Uterus (tissue), 3 donors: ENCODE measurements at regions not wholly inside any gene's neighbourhood (a gene's known extent, or its start where the extent isn't known, plus 50 kb on each side); places are given as distances from the start of the nearest gene placed in this dataset.

ENCODE experiments used
- DNase-seq, 2 donors: peaks; one replicate each; pipeline ENCODE4 v3.0.0-alpha.2; 2019 to 2020
- H3K27ac ChIP-seq, 2 donors: fragments of 200-600 bp; sonication (generic); 1 replicate in 1 of 2; 2 replicates in 1 of 2; pipeline ENCODE4 v1.5.1; 2016 to 2018
- H3K27me3 ChIP-seq, 2 donors: fragments of 200-600 bp; sonication (generic); one replicate each; pipeline ENCODE4 v1.5.1; 2018 to 2019; ENCODE audit warnings: control low read depth in 1 of 2
- H3K36me3 ChIP-seq, 2 donors: fragments of 200-600 bp; sonication (generic); one replicate each; pipeline ENCODE4 v1.5.1; 2019; ENCODE audit warnings: control low read depth in 1 of 2
- H3K4me1 ChIP-seq, 2 donors: fragments of 200-600 bp; sonication (generic); one replicate each; pipeline ENCODE4 v1.5.1; 2018 to 2019; ENCODE audit warnings: control low read depth in 1 of 2
- H3K4me3 ChIP-seq, 2 donors: fragments of 200-600 bp; sonication (generic); 1 replicate in 1 of 2; 2 replicates in 1 of 2; pipeline ENCODE4 v1.5.1; 2018 to 2019; ENCODE audit warnings: mild to moderate bottlenecking in 1 of 2
- H3K9me3 ChIP-seq, 2 donors: fragments of 200-600 bp; sonication (generic); one replicate each; pipeline ENCODE4 v1.5.1; 2019; ENCODE audit warnings: control low read depth in 1 of 2
- CTCF ChIP-seq, 4 experiments: fragments of 200-600 bp in 2 of 4; fragments of 450-650 bp in 2 of 4; sonication (generic) in 2 of 4; IDR thresholded peaks; one replicate each; pipeline ENCODE4 v1.5.1; 2016 to 2019; ENCODE audit warnings: antibody characterized with exemption in 4 of 4, mild to moderate bottlenecking in 2 of 4, moderate library complexity in 1 of 4
- POLR2A ChIP-seq, 2 donors: fragments of 450-650 bp; IDR thresholded peaks; one replicate each; pipeline ENCODE4 v1.6.1; 2016; ENCODE audit warnings: antibody characterized with exemption in 2 of 2, mild to moderate bottlenecking in 1 of 2, moderate library complexity in 1 of 2
- intact Hi-C: fragments of 100-400 bp; cut with DNase I; formaldehyde crosslinking; loops from one replicate; pipeline ENCODE4 v1.15.1; 2023; ENCODE audit warnings: low total_unique reads
- donor health status: DM: yes; HTN: yes; CAD: no.

- DNase-seq: no peak
- intact Hi-C loops: no loop called here
These were observed 178.4 kb upstream of the NWD2 start for GRCh38 chr4:37066159-37066558.

GRCh38 chr4:37068580-37068979 is 176.0 kb upstream of the NWD2 start:
- H3K9me3 ChIP-seq: no peaks in the 10 kb centered on the region
- H3K4me3 ChIP-seq: no peak overlapping the region
- H3K4me1 ChIP-seq: no peaks in the 10 kb centered on the region
- intact Hi-C loops: no loop called here
- H3K36me3 ChIP-seq: no peaks in the 10 kb centered on the region
- no peak for DNase-seq
- H3K27ac ChIP-seq: no peak overlapping the region
- H3K27me3 ChIP-seq: no peaks in the 10 kb centered on the region
- no peak for TF ChIP-seq CTCF (IDR thresholded peaks at IDR 0.05)
- no peak for TF ChIP-seq POLR2A (IDR thresholded peaks at IDR 0.05)

More at GRCh38 chr4:37066159-37066558, 178.4 kb upstream of the NWD2 start:
- Histone ChIP-seq H3K4me3 (no peak overlapping the region), H3K27me3 (no peaks in the 10 kb centered on the region), H3K36me3 (no peaks in the 10 kb centered on the region), H3K27ac (no peak overlapping the region), H3K4me1 (no peaks in the 10 kb centered on the region), H3K9me3 (no peaks in the 10 kb centered on the region)
- no peak for TF ChIP-seq CTCF (IDR thresholded peaks at IDR 0.05)
- no peak for TF ChIP-seq POLR2A (IDR thresholded peaks at IDR 0.05)

GRCh38 chr4:37070041-37070440 is 174.5 kb upstream of the NWD2 start:
- Histone ChIP-seq H3K36me3 (no peaks in the 10 kb centered on the region), H3K4me3 (no peak overlapping the region), H3K27ac (no peak overlapping the region), H3K4me1 (no peaks in the 10 kb centered on the region), H3K27me3 (no peaks in the 10 kb centered on the region), H3K9me3 (no peaks in the 10 kb centered on the region)
- intact Hi-C loops: no loop called here
- DNase-seq: no peak
- no peak for TF ChIP-seq CTCF (IDR thresholded peaks at IDR 0.05)
- TF ChIP-seq POLR2A (IDR thresholded peaks at IDR 0.05): no peak

GRCh38 chr4:37071576-37071975 is 173.0 kb upstream of the NWD2 start:
- Histone ChIP-seq H3K4me3 (no peak overlapping the region), H3K27me3 (no peaks in the 10 kb centered on the region), H3K4me1 (no peaks in the 10 kb centered on the region), H3K27ac (no peak overlapping the region), H3K36me3 (no peaks in the 10 kb centered on the region), H3K9me3 (no peaks in the 10 kb centered on the region)
- TF ChIP-seq POLR2A (IDR thresholded peaks at IDR 0.05) (no peak), CTCF (IDR thresholded peaks at IDR 0.05) (no peak)
- no peak for DNase-seq
- intact Hi-C loops: no loop called here

- Histone ChIP-seq H3K4me3 (no peak overlapping the region), H3K4me1 (no peaks in the 10 kb centered on the region), H3K27ac (no peak overlapping the region), H3K9me3 (no peaks in the 10 kb centered on the region), H3K36me3 (no peaks in the 10 kb centered on the region), H3K27me3 (no peaks in the 10 kb centered on the region)
- intact Hi-C loops: no loop called here
- no peak for TF ChIP-seq CTCF (IDR thresholded peaks at IDR 0.05)
- no peak for DNase-seq
These were observed 171.2 kb upstream of the NWD2 start for GRCh38 chr4:37073226-37073840.
